Adrenal gland (tissue), 5 donors: ENCODE measurements at regions not wholly inside any gene's neighbourhood (a gene's known extent, or its start where the extent isn't known, plus 50 kb on each side); places are given as distances from the start of the nearest gene placed in this dataset.

Experiments used
- CTCF ChIP-seq, 6 experiments: fragments of 450-650 bp in 4 of 6; fragments of 200-600 bp in 2 of 6; sonication (generic) in 1 of 6; IDR thresholded peaks; 1 replicate in 5 of 6; 2 replicates in 1 of 6; pipeline versions ENCODE4 v1.5.1 to v1.8.0; 2016 to 2021; ENCODE audit warnings: antibody characterized with exemption in 6 of 6, mild to moderate bottlenecking in 2 of 6, moderate library complexity in 1 of 6
- POLR2A ChIP-seq, 2 donors: fragments of 450-650 bp; IDR thresholded peaks; one replicate each; pipeline ENCODE4 v1.6.1; 2017; ENCODE audit warnings: antibody characterized with exemption in 2 of 2, mild to moderate bottlenecking in 2 of 2, moderate library complexity in 1 of 2
- donor health status: DM: no; HTN: no; CAD: no.

GRCh38 chr20:39359981-39360620 lies 398.0 kb downstream of the DHX35 start:
- TF ChIP-seq CTCF (IDR thresholded peaks at IDR 0.05), result no peak
- TF ChIP-seq POLR2A (IDR thresholded peaks at IDR 0.05), result no peak
